Nephron (organoid): ENCODE measurements at regions not wholly inside any gene's neighbourhood (a gene's known extent, or its start where the extent isn't known, plus 50 kb on each side); places are given as distances from the start of the nearest gene placed in this dataset.
A peak's percentile ranks its signal among the peaks of the same experiment; 100 is the strongest.

Source experiments
- H3K27ac Mint-ChIP-seq, 3 experiments: 2 replicates each; pipeline ENCODE4 v1.8.0; 2020; ENCODE audit warnings: mixed read lengths in 3 of 3, mild to moderate bottlenecking in 2 of 3, moderate library complexity in 1 of 3
- H3K27me3 Mint-ChIP-seq: 2 replicates; pipeline ENCODE4 v1.8.0; 2021; ENCODE audit warnings: low read depth, mild to moderate bottlenecking, moderate library complexity, mixed read lengths
- H3K36me3 Mint-ChIP-seq: 2 replicates; pipeline ENCODE4 v1.8.0; 2020; ENCODE audit warnings: low read depth, mixed read lengths
- H3K4me1 Mint-ChIP-seq: 2 replicates; pipeline ENCODE4 v1.8.0; 2020; ENCODE audit warnings: mixed read lengths
- H3K4me3 Mint-ChIP-seq, 3 experiments: 2 replicates each; pipeline ENCODE4 v1.8.0; 2020; ENCODE audit warnings: mild to moderate bottlenecking in 3 of 3, mixed read lengths in 3 of 3, moderate library complexity in 2 of 3
- H3K9me3 Mint-ChIP-seq: 2 replicates; pipeline ENCODE4 v1.8.0; 2020; ENCODE audit warnings: mixed read lengths
- CTCF ChIP-seq, 3 experiments: fragments of 200-600 bp; sonication (generic); IDR thresholded peaks; one replicate each; pipeline ENCODE4 v1.5.0; 2021; ENCODE audit warnings: antibody characterized with exemption in 3 of 3; ENCODE audit not compliant: unreplicated experiment in 3 of 3

- Mint-ChIP-seq H3K4me1 (peaks cover 91% of the 10 kb centered on the region), H3K27ac (peak overlapping the region; percentile 93 to 100 (median 97)), H3K9me3 (no peaks in the 10 kb centered on the region), H3K27me3 (no peaks in the 10 kb centered on the region), H3K36me3 (no peaks in the 10 kb centered on the region), H3K4me3 (no peak overlapping the region)
- TF ChIP-seq CTCF (IDR thresholded peaks at IDR 0.05; ENCODE audit: unreplicated experiment in 3 of 3) = no peak
These were observed 549.3 kb downstream of the CCDC171 start for GRCh38 chr9:16102154-16102553.

GRCh38 chr9:16103620-16104397 lies 551.0 kb downstream of the CCDC171 start:
- TF ChIP-seq CTCF (IDR thresholded peaks at IDR 0.05; ENCODE audit: unreplicated experiment in 3 of 3) = no peak
- H3K27me3 Mint-ChIP-seq = no peaks in the 10 kb centered on the region

GRCh38 chr9:16105168-16106020 lies 552.6 kb downstream of the CCDC171 start:
- no peaks in the 10 kb centered on the region for H3K9me3 Mint-ChIP-seq
- TF ChIP-seq CTCF (IDR thresholded peaks at IDR 0.05; ENCODE audit: unreplicated experiment in 3 of 3) = no peak
- peak overlapping the region; percentile 93 to 100 (median 97) for H3K27ac Mint-ChIP-seq
- H3K4me1 Mint-ChIP-seq = peaks cover 74% of the 10 kb centered on the region
- peak overlapping the region in 1 of 3 experiments; percentile 49 for H3K4me3 Mint-ChIP-seq
- H3K27me3 Mint-ChIP-seq = no peaks in the 10 kb centered on the region
- no peaks in the 10 kb centered on the region for H3K36me3 Mint-ChIP-seq

More at GRCh38 chr9:16103620-16104397, 551.0 kb downstream of the CCDC171 start:
- Mint-ChIP-seq H3K36me3 (no peaks in the 10 kb centered on the region), H3K4me3 (peak overlapping the region; percentile 13 to 55 (median 16)), H3K4me1 (peaks cover 89% of the 10 kb centered on the region), H3K9me3 (no peaks in the 10 kb centered on the region), H3K27ac (peak overlapping the region; percentile 93 to 100 (median 97))

- no peaks in the 10 kb centered on the region for H3K27me3 Mint-ChIP-seq
- peak overlapping the region; percentile 93 to 100 (median 97) for H3K27ac Mint-ChIP-seq
- no peaks in the 10 kb centered on the region for H3K9me3 Mint-ChIP-seq
- no peak for TF ChIP-seq CTCF (IDR thresholded peaks at IDR 0.05; ENCODE audit: unreplicated experiment in 3 of 3)
- H3K4me3 Mint-ChIP-seq = no peak overlapping the region
- H3K4me1 Mint-ChIP-seq = peaks cover 67% of the 10 kb centered on the region
- H3K36me3 Mint-ChIP-seq = no peaks in the 10 kb centered on the region
These were observed 553.3 kb downstream of the CCDC171 start for GRCh38 chr9:16106021-16106571.

- Mint-ChIP-seq H3K27ac (no peak overlapping the region), H3K36me3 (no peaks in the 10 kb centered on the region), H3K4me3 (no peak overlapping the region), H3K9me3 (peaks cover 7% of the 10 kb centered on the region), H3K4me1 (peaks cover 8% of the 10 kb centered on the region), H3K27me3 (no peaks in the 10 kb centered on the region)
- no peak for TF ChIP-seq CTCF (IDR thresholded peaks at IDR 0.05; ENCODE audit: unreplicated experiment in 3 of 3)
These were observed 559.3 kb downstream of the CCDC171 start for GRCh38 chr9:16112116-16112515.
